DMS53 treated with DMSO at 0.1 percent for 48 hours (cell line): ENCODE measurements at regions not wholly inside any gene's neighbourhood (a gene's known extent, or its start where the extent isn't known, plus 50 kb on each side); places are given as distances from the start of the nearest gene placed in this dataset.

Experiments
- DNase-seq: peaks from one replicate; lab custom pipeline; 2025; ENCODE audit not compliant: unreplicated experiment; lab: John Stamatoyannopoulos, UW

- no peak for DNase-seq
These were observed 116.8 kb upstream of the SPRED2 start for GRCh38 chr2:65549257-65549627.

- DNase-seq: no peak
These were observed 116.3 kb upstream of the SPRED2 start for GRCh38 chr2:65548576-65549256.

GRCh38 chr2:65548064-65548463 lies 115.7 kb upstream of the SPRED2 start:
- no peak for DNase-seq

- DNase-seq: peak; percentile 22
These were observed 113.7 kb upstream of the SPRED2 start for GRCh38 chr2:65545837-65546805.

GRCh38 chr2:65541773-65542172 lies 109.4 kb upstream of the SPRED2 start:
- no peak for DNase-seq

- DNase-seq: no peak
These were observed 107.2 kb upstream of the SPRED2 start for GRCh38 chr2:65539633-65540032.

- DNase-seq: no peak
These were observed 105.4 kb upstream of the SPRED2 start for GRCh38 chr2:65537651-65538385.

GRCh38 chr2:65536596-65536995 lies 104.2 kb upstream of the SPRED2 start:
- no peak for DNase-seq

GRCh38 chr2:65532937-65533336 lies 100.5 kb upstream of the SPRED2 start:
- no peak for DNase-seq

GRCh38 chr2:65532326-65532725 lies 99.9 kb upstream of the SPRED2 start:
- DNase-seq: no peak

- no peak for DNase-seq
These were observed 98.3 kb upstream of the SPRED2 start for GRCh38 chr2:65530547-65531320.

GRCh38 chr2:65529419-65529818 lies 97.0 kb upstream of the SPRED2 start:
- DNase-seq: no peak

GRCh38 chr2:65528241-65528574 lies 95.8 kb upstream of the SPRED2 start:
- no peak for DNase-seq

GRCh38 chr2:65527451-65528240 lies 95.2 kb upstream of the SPRED2 start:
- DNase-seq: no peak

GRCh38 chr2:65525616-65526231 lies 93.3 kb upstream of the SPRED2 start:
- no peak for DNase-seq

- no peak for DNase-seq
These were observed 90.5 kb upstream of the SPRED2 start for GRCh38 chr2:65522922-65523321.

GRCh38 chr2:65518751-65519150 lies 86.4 kb upstream of the SPRED2 start:
- DNase-seq: no peak

GRCh38 chr2:65514555-65515195 lies 82.3 kb upstream of the SPRED2 start:
- DNase-seq: no peak

GRCh38 chr2:65512783-65513182 lies 80.4 kb upstream of the SPRED2 start:
- no peak for DNase-seq
